GM13977 (cell line): ENCODE measurements at regions not wholly inside any gene's neighbourhood (a gene's known extent, or its start where the extent isn't known, plus 50 kb on each side); places are given as distances from the start of the nearest gene placed in this dataset.

Experiments used
- DNase-seq: peaks from one replicate; pipeline ENCODE4 v3.0.0; 2012; ENCODE audit warnings: low spot score
- CTCF ChIP-seq: IDR thresholded peaks from 2 replicates; pipeline ENCODE4 v1.5.1; 2012; ENCODE audit warnings: mild to moderate bottlenecking, control low read depth; ENCODE audit not compliant: insufficient read depth; ENCODE audit errors: extremely low read depth, missing control alignments
- in situ Hi-C: fragments of 300-500 bp; cut with MboI; formaldehyde crosslinking; loops from one replicate; pipeline ENCODE4 v1.12.0; 2022; ENCODE audit warnings: low sequenced_read_pairs, low pct_unique_long_range_greater_than_20kb, mixed read lengths, inconsistent platforms; ENCODE audit not compliant: unreplicated experiment

DNA sequence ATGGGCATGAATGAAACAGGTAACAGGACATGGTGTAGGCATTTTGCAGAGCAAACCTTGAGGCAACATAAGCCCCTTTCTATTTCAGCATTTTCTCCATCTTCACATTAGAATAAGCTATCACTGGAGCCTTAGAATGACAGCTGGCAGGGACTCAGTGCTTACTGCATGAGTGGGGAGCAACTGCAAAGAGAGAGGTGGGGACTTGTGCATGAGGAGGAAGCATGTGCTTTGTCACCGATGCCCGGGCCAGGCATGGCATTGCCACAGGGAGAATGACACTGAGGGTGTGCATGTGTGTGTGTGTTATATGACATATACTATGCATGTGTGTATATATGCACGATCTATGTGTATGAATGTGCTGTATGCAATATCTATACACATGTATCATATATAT lies 258.2 kb upstream of the RAB6C start:
- DNase-seq = no peak
- TF ChIP-seq CTCF = no peak
- in situ Hi-C loops = no loop called here

GRCh38 chr2:129721846-129722245 lies 257.6 kb upstream of the RAB6C start:
- no peak for DNase-seq
- in situ Hi-C loops = no loop called here
- no peak for TF ChIP-seq CTCF

DNA sequence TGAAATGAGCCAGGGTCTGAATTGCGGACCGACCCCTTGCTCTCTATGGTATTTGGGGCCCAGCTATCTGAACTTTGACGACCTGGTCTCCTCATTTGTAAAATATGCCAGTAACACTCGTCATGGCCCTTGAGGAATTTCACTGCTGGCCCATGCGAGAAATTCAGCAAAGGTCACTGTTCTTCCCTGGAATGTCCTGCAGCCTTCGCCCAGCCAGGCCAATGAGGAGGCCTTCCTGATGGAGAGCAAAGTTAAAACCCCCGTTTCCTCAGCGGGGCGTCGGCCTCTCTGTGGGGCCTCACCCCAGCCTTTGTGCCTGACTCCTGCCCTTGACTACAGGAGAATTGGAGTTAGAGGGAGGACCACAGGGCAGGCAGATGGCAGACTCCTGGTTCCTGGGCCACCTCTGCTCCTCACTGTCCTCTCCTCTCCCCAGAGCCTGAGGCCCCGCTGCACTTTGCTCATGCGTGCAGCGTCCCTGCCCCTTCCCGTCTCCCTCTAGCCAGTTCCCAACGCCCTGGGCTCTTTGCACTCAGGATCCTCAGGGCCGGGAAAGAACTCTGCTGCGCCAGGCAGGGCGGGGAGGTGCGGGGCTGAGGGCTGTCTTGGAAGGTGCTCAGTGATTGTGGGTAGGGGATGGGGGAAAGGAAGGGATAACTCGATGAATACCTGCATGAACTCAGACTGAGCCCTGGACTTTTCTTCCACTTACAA lies 257.0 kb upstream of the RAB6C start:
- DNase-seq = no peak
- no peak for TF ChIP-seq CTCF
- in situ Hi-C loops = no loop called here

DNA sequence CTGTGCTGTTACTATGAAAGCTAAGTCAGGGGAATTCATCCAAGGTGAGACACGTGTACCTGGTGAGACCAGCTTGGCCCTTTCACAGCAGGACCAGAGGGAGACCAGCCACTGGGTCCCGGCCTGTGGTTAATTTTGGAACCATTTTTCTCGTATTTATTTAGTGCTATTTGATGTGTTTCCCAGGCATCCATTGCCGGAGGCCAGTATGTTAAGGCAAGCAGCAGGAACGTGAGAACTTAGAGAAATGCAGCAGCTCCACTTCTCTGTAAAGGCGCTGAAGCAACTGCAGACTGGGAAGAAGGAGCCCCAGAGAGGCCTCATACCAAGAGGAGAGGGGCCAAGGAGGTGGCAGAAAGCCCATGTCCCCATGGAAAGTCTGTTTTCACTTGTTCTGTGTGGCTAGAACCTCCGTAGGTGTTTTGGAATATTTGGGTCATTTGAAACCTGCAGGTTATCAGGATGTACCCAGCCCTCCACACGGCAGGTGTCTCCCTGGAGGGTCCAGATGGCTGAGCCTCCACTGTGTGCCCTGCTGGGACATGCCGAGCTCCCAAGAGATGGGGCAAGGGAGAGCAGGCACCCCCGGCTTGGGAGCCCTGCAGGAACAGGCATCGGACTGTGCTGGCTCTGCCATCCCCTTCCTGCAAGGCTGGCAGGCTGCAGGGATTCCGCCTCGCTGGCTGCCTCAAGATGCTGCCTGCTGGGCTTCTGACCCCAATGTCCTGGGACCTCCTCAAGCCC lies 256.0 kb upstream of the RAB6C start:
- no peak for TF ChIP-seq CTCF
- in situ Hi-C loops = no loop called here
- no peak for DNase-seq

DNA sequence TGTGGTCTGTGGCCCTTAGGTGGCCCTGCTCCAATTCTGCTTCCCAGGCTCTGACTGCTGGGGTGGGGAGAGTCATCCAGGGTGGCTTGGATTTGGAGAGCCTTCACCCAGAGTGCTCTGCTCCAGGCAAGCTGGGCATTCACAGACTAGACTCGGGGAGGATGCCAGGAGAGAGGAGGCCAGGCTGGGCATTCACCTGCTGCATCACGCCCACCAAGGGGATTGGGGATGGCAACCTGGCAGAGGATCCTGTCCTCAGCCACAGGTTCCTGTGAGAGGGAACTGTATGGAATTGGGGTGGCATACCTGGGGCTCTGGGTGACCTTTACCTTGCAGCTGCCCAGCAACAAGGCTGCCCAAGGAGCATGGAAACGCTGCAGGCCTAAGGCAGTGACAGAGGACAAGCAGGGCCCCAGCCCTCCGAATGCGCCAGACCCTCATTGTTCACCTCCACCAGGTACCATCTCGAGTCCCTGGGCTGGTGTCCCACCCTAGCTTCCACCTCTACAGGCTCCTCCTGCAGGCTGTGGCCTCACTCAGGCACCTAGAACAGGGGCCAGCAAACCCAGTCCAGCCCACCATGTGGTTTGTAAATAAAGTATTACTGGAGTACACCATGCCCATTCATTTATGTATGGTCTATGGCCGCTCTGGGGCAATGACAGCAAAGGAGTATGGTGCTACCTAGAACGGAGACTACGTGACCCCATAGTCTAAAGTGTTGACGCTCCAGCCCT lies 255.3 kb upstream of the RAB6C start:
- DNase-seq = no peak
- no peak for TF ChIP-seq CTCF
- in situ Hi-C loops = no loop called here

DNA sequence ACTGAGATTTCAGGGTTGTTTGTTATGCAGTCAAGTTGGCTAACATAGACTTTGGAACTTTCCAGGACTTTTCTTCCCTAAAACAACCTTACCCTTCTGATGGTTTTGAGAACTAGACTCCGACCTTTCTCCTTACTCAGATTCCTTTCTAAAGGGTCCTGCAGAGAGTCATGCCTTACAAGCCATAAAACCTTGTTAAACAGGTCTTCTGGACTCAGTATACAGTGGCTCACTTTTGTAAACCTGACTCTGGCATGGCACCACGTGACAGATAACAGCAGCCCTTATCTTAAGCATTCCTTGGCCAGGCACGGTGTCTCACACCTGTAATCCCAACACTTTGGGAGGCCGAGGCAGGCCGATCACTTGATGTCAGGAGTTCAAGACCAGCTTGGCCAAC lies 253.2 kb upstream of the RAB6C start:
- in situ Hi-C loops = no loop called here
- no peak for TF ChIP-seq CTCF
- DNase-seq = no peak
